ENCODE measurements at regions not wholly inside any gene's neighbourhood (a gene's known extent, or its start where the extent isn't known, plus 50 kb on each side); places are given as distances from the start of the nearest gene placed in this dataset.

DNA sequence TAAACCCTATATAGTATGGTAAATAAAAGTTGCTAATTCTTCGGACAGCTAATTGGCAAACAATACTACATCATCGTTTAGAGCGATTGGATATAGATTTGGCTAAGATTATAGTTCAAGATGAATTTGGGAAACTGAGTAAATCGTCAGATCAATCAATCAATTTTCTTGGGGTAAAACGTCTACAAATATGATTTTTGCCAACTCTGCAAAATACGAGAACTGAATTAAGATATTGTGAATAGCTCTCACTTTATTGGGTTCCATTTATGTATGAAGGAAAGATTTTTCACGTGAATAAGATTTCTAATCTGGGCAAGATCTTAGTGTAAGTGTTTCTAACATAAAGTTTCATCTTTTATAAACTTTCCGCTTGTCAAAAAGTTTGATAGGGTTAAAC lies 132.9 kb upstream of the AGR3 start:
- no peaks in the 10 kb centered on the region for H3K9me3 ChIP-seq (ENCODE audit: control insufficient read depth in 1 of 2, insufficient read depth in 1 of 2, low read depth in 1 of 2, low read length in 2 of 2)
- BruUV-seq (replicated peaks): no TSS peak
- H3K9ac ChIP-seq (ENCODE audit: low read length): no peak overlapping the region
- H2AFZ ChIP-seq (ENCODE audit: low read depth, low read length, poor library complexity, severe bottlenecking): no peak overlapping the region
- H3K27ac ChIP-seq (ENCODE audit: low read depth, low read length): no peak overlapping the region
- ATAC-seq: no peak
- H3K79me2 ChIP-seq (ENCODE audit: insufficient read depth, low read length): no peaks in the 10 kb centered on the region
- ChIA-PET RAD21 (ENCODE audit: low non-redundant PET in 1 of 2, low total read pairs in 2 of 2, uncharacterized antibody in 2 of 2, unreplicated experiment in 2 of 2) (no interaction called here), CTCF (no interaction called here), POLR2A (no interaction called here)
- no peak overlapping the region for H3K4me3 ChIP-seq (replicated peaks in 1 of 2; ENCODE audit: low read depth in 1 of 2, low read length in 2 of 2)
- H3K9me2 ChIP-seq (ENCODE audit: insufficient read depth): no peaks in the 10 kb centered on the region
- H4K20me1 ChIP-seq (ENCODE audit: insufficient read depth): no peaks in the 10 kb centered on the region
- H3K36me3 ChIP-seq (ENCODE audit: control insufficient read depth in 1 of 2, insufficient read depth in 2 of 2, low read length in 2 of 2): no peaks in the 10 kb centered on the region
- no peak overlapping the region for H3K4me2 ChIP-seq (ENCODE audit: low read length)
- DNase-seq (ENCODE audit: low read depth, low spot score): no peak
- no peaks in the 10 kb centered on the region for H3K27me3 ChIP-seq (ENCODE audit: insufficient read depth, low read length)
- no peaks in the 10 kb centered on the region for H3K4me1 ChIP-seq (ENCODE audit: control insufficient read depth in 1 of 2, insufficient read depth in 2 of 2, low read length in 2 of 2)
- intact Hi-C loops (cut with micrococcal nuclease): no loop called here
- TF ChIP-seq RAD21 (IDR thresholded peaks at IDR 0.05; ENCODE audit: low read depth) (no peak), CEBPB (IDR thresholded peaks at IDR 0.05; ENCODE audit: low read depth) (no peak), SRF (IDR thresholded peaks at IDR 0.05; ENCODE audit: low read depth) (no peak), MAX (IDR thresholded peaks at IDR 0.05) (no peak), FOSL1 (IDR thresholded peaks at IDR 0.05; ENCODE audit: low read depth) (no peak), CBX3 (IDR thresholded peaks at IDR 0.05; ENCODE audit: low read depth) (no peak)
- TF ChIP-seq, protein P1, sequence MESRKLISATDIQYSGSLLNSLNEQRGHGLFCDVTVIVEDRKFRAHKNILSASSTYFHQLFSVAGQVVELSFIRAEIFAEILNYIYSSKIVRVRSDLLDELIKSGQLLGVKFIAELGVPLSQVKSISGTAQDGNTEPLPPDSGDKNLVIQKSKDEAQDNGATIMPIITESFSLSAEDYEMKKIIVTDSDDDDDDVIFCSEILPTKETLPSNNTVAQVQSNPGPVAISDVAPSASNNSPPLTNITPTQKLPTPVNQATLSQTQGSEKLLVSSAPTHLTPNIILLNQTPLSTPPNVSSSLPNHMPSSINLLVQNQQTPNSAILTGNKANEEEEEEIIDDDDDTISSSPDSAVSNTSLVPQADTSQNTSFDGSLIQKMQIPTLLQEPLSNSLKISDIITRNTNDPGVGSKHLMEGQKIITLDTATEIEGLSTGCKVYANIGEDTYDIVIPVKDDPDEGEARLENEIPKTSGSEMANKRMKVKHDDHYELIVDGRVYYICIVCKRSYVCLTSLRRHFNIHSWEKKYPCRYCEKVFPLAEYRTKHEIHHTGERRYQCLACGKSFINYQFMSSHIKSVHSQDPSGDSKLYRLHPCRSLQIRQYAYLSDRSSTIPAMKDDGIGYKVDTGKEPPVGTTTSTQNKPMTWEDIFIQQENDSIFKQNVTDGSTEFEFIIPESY (IDR thresholded peaks at IDR 0.05; ENCODE audit: extremely low read depth, insufficient replicate concordance, low read length): no peak

- Histone ChIP-seq H3K4me3 (replicated peaks in 1 of 2; ENCODE audit: low read depth in 1 of 2, low read length in 2 of 2) (no peak overlapping the region), H3K9me2 (ENCODE audit: insufficient read depth) (no peaks in the 10 kb centered on the region), H3K27ac (ENCODE audit: low read depth, low read length) (no peak overlapping the region), H3K9me3 (ENCODE audit: control insufficient read depth in 1 of 2, insufficient read depth in 1 of 2, low read depth in 1 of 2, low read length in 2 of 2) (no peaks in the 10 kb centered on the region), H3K4me2 (ENCODE audit: low read length) (no peak overlapping the region), H3K79me2 (ENCODE audit: insufficient read depth, low read length) (no peaks in the 10 kb centered on the region), H2AFZ (ENCODE audit: low read depth, low read length, poor library complexity, severe bottlenecking) (no peak overlapping the region), H4K20me1 (ENCODE audit: insufficient read depth) (no peaks in the 10 kb centered on the region), H3K9ac (ENCODE audit: low read length) (no peak overlapping the region), H3K27me3 (ENCODE audit: insufficient read depth, low read length) (no peaks in the 10 kb centered on the region), H3K4me1 (ENCODE audit: control insufficient read depth in 1 of 2, insufficient read depth in 2 of 2, low read length in 2 of 2) (no peaks in the 10 kb centered on the region), H3K36me3 (ENCODE audit: control insufficient read depth in 1 of 2, insufficient read depth in 2 of 2, low read length in 2 of 2) (no peaks in the 10 kb centered on the region)
- POLR2A ChIA-PET: no interaction called here
- intact Hi-C loops (cut with micrococcal nuclease): no loop called here
- TF ChIP-seq FOSL1 (IDR thresholded peaks at IDR 0.05; ENCODE audit: low read depth) (no peak), EZH2 (IDR thresholded peaks at IDR 0.05) (no peak), ELF1 (IDR thresholded peaks at IDR 0.05; ENCODE audit: borderline replicate concordance, low read depth) (no peak), YY1 (IDR thresholded peaks at IDR 0.05; ENCODE audit: extremely low read depth, insufficient replicate concordance, low read depth, low read length) (no peak), SIN3A (IDR thresholded peaks at IDR 0.05; ENCODE audit: low read depth) (no peak), SRF (IDR thresholded peaks at IDR 0.05; ENCODE audit: low read depth) (no peak), CTCF (IDR thresholded peaks at IDR 0.05 in 2 of 3, conservative IDR thresholded peaks at IDR 0.05 in 1 of 3; ENCODE audit: borderline replicate concordance in 1 of 3, insufficient read depth in 1 of 3, low read depth in 2 of 3, low read length in 2 of 3) (no peak)
- RAD21 ChIA-PET (ENCODE audit: low non-redundant PET in 1 of 2, low total read pairs in 2 of 2, uncharacterized antibody in 2 of 2, unreplicated experiment in 2 of 2): no interaction called here
- DNase-seq (ENCODE audit: low read depth, low spot score) (no peak), ATAC-seq (no peak)
- CTCF ChIA-PET: no interaction called here
- no TSS peak for BruUV-seq (replicated peaks)
Measured at GRCh38 chr7:17015598-17016031, 133.8 kb upstream of the AGR3 start.

All from HCT116 (cell line).